ENCODE measurements at regions not wholly inside any gene's neighbourhood (a gene's known extent, or its start where the extent isn't known, plus 50 kb on each side); places are given as distances from the start of the nearest gene placed in this dataset.

DNA sequence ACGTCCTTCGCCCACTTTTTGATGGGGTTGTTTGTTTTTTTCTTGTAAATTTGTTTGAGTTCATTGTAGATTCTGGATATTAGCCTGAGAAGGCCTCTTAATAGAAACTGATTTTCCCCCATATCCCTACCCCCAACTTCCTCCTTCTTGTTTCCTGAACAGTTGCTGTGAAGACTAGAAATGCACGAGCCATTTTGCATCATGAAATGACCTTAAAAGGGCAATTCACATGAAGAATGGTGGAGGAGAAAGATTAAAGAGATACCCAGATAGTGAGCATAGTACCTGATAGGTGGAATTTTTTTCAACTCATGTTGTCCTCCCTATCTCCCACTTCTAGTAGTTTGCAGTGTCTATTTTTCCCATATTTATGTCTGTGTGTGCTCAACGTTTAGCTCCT lies 55.2 kb upstream of the KCNH8 start:
- Histone ChIP-seq H3K36me3 (ENCODE audit: control insufficient read depth, insufficient read depth, low read length) (no peaks in the 10 kb centered on the region), H3K4me3 (ENCODE audit: low read length) (no peak overlapping the region), H3K4me1 (ENCODE audit: control insufficient read depth, insufficient read depth, low read length) (no peaks in the 10 kb centered on the region), H3K9ac (ENCODE audit: low read length) (no peak overlapping the region), H3K27me3 (ENCODE audit: control insufficient read depth, insufficient read depth, low read length) (no peaks in the 10 kb centered on the region), H3K9me3 (ENCODE audit: control insufficient read depth, low read length) (no peaks in the 10 kb centered on the region)

GRCh38 chr3:19077388-19077787 lies 70.9 kb upstream of the KCNH8 start:
- Histone ChIP-seq H3K9me3 (ENCODE audit: control insufficient read depth, low read length) (no peaks in the 10 kb centered on the region), H3K4me3 (ENCODE audit: low read length) (no peak overlapping the region), H3K4me1 (ENCODE audit: control insufficient read depth, insufficient read depth, low read length) (no peaks in the 10 kb centered on the region), H3K27me3 (ENCODE audit: control insufficient read depth, insufficient read depth, low read length) (no peaks in the 10 kb centered on the region), H3K9ac (ENCODE audit: low read length) (no peak overlapping the region), H3K36me3 (ENCODE audit: control insufficient read depth, insufficient read depth, low read length) (no peaks in the 10 kb centered on the region)

GRCh38 chr3:19075037-19075436 lies 73.3 kb upstream of the KCNH8 start:
- Histone ChIP-seq H3K27me3 (ENCODE audit: control insufficient read depth, insufficient read depth, low read length) (no peaks in the 10 kb centered on the region), H3K9me3 (ENCODE audit: control insufficient read depth, low read length) (no peaks in the 10 kb centered on the region), H3K4me1 (ENCODE audit: control insufficient read depth, insufficient read depth, low read length) (no peaks in the 10 kb centered on the region), H3K4me3 (ENCODE audit: low read length) (no peak overlapping the region), H3K36me3 (ENCODE audit: control insufficient read depth, insufficient read depth, low read length) (no peaks in the 10 kb centered on the region), H3K9ac (ENCODE audit: low read length) (no peak overlapping the region)

GRCh38 chr3:19074257-19074900 lies 73.9 kb upstream of the KCNH8 start:
- H3K27me3 ChIP-seq (ENCODE audit: control insufficient read depth, insufficient read depth, low read length) = no peaks in the 10 kb centered on the region
- H3K9ac ChIP-seq (ENCODE audit: low read length) = no peak overlapping the region
- H3K9me3 ChIP-seq (ENCODE audit: control insufficient read depth, low read length) = no peaks in the 10 kb centered on the region
- no peaks in the 10 kb centered on the region for H3K36me3 ChIP-seq (ENCODE audit: control insufficient read depth, insufficient read depth, low read length)
- no peaks in the 10 kb centered on the region for H3K4me1 ChIP-seq (ENCODE audit: control insufficient read depth, insufficient read depth, low read length)
- no peak overlapping the region for H3K4me3 ChIP-seq (ENCODE audit: low read length)

- H3K36me3 ChIP-seq (ENCODE audit: control insufficient read depth, insufficient read depth, low read length) = no peaks in the 10 kb centered on the region
- no peaks in the 10 kb centered on the region for H3K27me3 ChIP-seq (ENCODE audit: control insufficient read depth, insufficient read depth, low read length)
- H3K4me3 ChIP-seq (ENCODE audit: low read length) = no peak overlapping the region
- H3K9ac ChIP-seq (ENCODE audit: low read length) = no peak overlapping the region
- H3K4me1 ChIP-seq (ENCODE audit: control insufficient read depth, insufficient read depth, low read length) = no peaks in the 10 kb centered on the region
- H3K9me3 ChIP-seq (ENCODE audit: control insufficient read depth, low read length) = no peaks in the 10 kb centered on the region
Observed at GRCh38 chr3:19073341-19074105, 74.8 kb upstream of the KCNH8 start.

DNA sequence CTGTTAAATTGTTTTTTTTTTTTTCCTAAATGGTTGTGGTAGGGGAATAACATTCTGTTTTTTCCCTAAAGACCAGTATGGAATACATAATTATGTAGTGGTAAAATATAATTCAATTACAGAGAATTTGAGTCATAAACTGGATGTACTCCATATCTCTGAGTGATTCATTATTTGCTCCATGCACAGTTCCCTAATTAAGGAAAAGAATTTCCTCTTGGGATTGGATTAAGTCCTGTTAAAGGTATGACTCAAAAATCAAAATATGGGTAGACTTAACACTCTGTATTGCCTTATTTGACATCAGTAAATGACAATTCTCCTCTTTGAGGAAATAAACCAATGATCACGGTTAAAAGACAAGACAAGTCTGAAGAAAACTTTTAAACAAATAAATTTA lies 78.0 kb upstream of the KCNH8 start:
- Histone ChIP-seq H3K4me3 (ENCODE audit: low read length) (no peak overlapping the region), H3K4me1 (ENCODE audit: control insufficient read depth, insufficient read depth, low read length) (no peaks in the 10 kb centered on the region), H3K36me3 (ENCODE audit: control insufficient read depth, insufficient read depth, low read length) (no peaks in the 10 kb centered on the region), H3K9me3 (ENCODE audit: control insufficient read depth, low read length) (no peaks in the 10 kb centered on the region), H3K9ac (ENCODE audit: low read length) (no peak overlapping the region), H3K27me3 (ENCODE audit: control insufficient read depth, insufficient read depth, low read length) (no peaks in the 10 kb centered on the region)

DNA sequence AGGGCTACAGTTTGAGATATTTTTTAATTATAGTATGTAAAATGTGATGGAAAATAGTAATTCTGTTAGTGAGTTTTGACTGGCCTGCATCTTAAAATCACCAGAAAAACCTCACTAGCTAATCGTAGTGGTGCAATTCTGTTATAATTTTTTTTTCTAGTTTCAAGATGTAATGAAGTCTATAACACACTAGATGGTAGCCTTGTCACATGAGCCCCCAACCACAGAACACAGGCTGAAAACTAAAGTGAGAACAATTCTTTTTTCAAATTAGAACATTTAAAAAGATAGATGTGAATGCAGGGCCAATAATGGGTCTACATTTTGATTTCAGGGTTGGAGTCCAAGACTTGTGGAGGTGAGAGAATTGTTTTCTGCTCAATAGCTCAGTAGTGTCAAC lies 83.3 kb upstream of the KCNH8 start:
- Histone ChIP-seq H3K9ac (ENCODE audit: low read length) (no peak overlapping the region), H3K27me3 (ENCODE audit: control insufficient read depth, insufficient read depth, low read length) (no peaks in the 10 kb centered on the region), H3K4me3 (ENCODE audit: low read length) (no peak overlapping the region)

GRCh38 chr3:19063936-19064335 lies 84.4 kb upstream of the KCNH8 start:
- Histone ChIP-seq H3K27me3 (ENCODE audit: control insufficient read depth, insufficient read depth, low read length) (no peaks in the 10 kb centered on the region), H3K9ac (ENCODE audit: low read length) (no peak overlapping the region), H3K36me3 (ENCODE audit: control insufficient read depth, insufficient read depth, low read length) (no peaks in the 10 kb centered on the region), H3K9me3 (ENCODE audit: control insufficient read depth, low read length) (no peaks in the 10 kb centered on the region), H3K4me1 (ENCODE audit: control insufficient read depth, insufficient read depth, low read length) (peaks cover 4% of the 10 kb centered on the region), H3K4me3 (ENCODE audit: low read length) (no peak overlapping the region)

More for the DNA sequence above, 83.3 kb upstream of the KCNH8 start:
- H3K36me3 ChIP-seq (ENCODE audit: control insufficient read depth, insufficient read depth, low read length) = no peaks in the 10 kb centered on the region
- peaks cover 3% of the 10 kb centered on the region for H3K4me1 ChIP-seq (ENCODE audit: control insufficient read depth, insufficient read depth, low read length)
- no peaks in the 10 kb centered on the region for H3K9me3 ChIP-seq (ENCODE audit: control insufficient read depth, low read length)

- Histone ChIP-seq H3K9ac (ENCODE audit: low read length) (no peak overlapping the region), H3K4me3 (ENCODE audit: low read length) (no peak overlapping the region), H3K4me1 (ENCODE audit: control insufficient read depth, insufficient read depth, low read length) (peaks cover 4% of the 10 kb centered on the region), H3K27me3 (ENCODE audit: control insufficient read depth, insufficient read depth, low read length) (no peaks in the 10 kb centered on the region), H3K36me3 (ENCODE audit: control insufficient read depth, insufficient read depth, low read length) (no peaks in the 10 kb centered on the region), H3K9me3 (ENCODE audit: control insufficient read depth, low read length) (no peaks in the 10 kb centered on the region)
Observed at GRCh38 chr3:19060404-19060803, 87.9 kb upstream of the KCNH8 start.

DNA sequence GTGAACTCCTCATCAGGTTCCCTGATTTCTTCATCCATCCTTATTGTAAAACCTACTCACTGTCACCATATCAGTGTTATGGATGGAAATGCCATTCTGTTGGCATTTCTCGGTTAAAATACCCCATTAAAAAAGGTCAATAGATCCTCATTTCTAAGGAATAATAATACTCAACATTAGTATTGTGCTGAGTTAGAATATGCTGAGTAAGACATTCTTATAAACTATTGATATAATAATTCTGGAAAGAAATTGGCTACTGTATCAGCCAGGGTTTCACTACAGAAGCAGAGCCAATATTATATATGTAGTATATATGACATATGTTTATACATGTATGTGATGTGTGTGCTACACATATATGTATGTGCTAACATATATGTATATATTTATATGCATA lies 95.4 kb upstream of the KCNH8 start:
- Histone ChIP-seq H3K4me3 (ENCODE audit: low read length) (no peak overlapping the region), H3K36me3 (ENCODE audit: control insufficient read depth, insufficient read depth, low read length) (no peaks in the 10 kb centered on the region), H3K9ac (ENCODE audit: low read length) (no peak overlapping the region), H3K27me3 (ENCODE audit: control insufficient read depth, insufficient read depth, low read length) (no peaks in the 10 kb centered on the region), H3K4me1 (ENCODE audit: control insufficient read depth, insufficient read depth, low read length) (no peaks in the 10 kb centered on the region), H3K9me3 (ENCODE audit: control insufficient read depth, low read length) (no peaks in the 10 kb centered on the region)

- Histone ChIP-seq H3K36me3 (ENCODE audit: control insufficient read depth, insufficient read depth, low read length) (no peaks in the 10 kb centered on the region), H3K27me3 (ENCODE audit: control insufficient read depth, insufficient read depth, low read length) (no peaks in the 10 kb centered on the region), H3K9ac (ENCODE audit: low read length) (no peak overlapping the region), H3K9me3 (ENCODE audit: control insufficient read depth, low read length) (no peaks in the 10 kb centered on the region), H3K4me1 (ENCODE audit: control insufficient read depth, insufficient read depth, low read length) (no peaks in the 10 kb centered on the region), H3K4me3 (ENCODE audit: low read length) (no peak overlapping the region)
Observed at GRCh38 chr3:19046440-19046839, 101.9 kb upstream of the KCNH8 start.

DNA sequence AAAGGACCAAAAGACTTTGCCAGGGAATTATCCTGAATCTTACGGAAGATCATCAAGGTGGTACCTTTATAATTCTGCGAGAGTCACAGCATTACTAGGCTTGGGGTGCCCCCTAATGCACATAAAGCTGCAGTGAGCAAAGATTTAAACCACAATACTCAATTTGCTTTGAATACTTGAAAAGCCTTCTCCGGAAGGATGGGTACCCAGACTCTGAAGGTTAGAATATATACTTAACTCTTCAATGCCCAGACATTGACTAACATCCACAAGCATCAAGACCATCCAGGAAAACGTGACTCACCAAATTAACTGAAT lies 117.8 kb upstream of the KCNH8 start:
- no peaks in the 10 kb centered on the region for H3K4me1 ChIP-seq (ENCODE audit: control insufficient read depth, insufficient read depth, low read length)
- no peak overlapping the region for H3K4me3 ChIP-seq (ENCODE audit: low read length)
- no peaks in the 10 kb centered on the region for H3K36me3 ChIP-seq (ENCODE audit: control insufficient read depth, insufficient read depth, low read length)

More for the DNA sequence above, 117.8 kb upstream of the KCNH8 start:
- H3K27me3 ChIP-seq (ENCODE audit: control insufficient read depth, insufficient read depth, low read length) = no peaks in the 10 kb centered on the region
- H3K9ac ChIP-seq (ENCODE audit: low read length) = no peak overlapping the region
- H3K9me3 ChIP-seq (ENCODE audit: control insufficient read depth, low read length) = no peaks in the 10 kb centered on the region
